ENCODE measurements at regions not wholly inside any gene's neighbourhood (a gene's known extent, or its start where the extent isn't known, plus 50 kb on each side); places are given as distances from the start of the nearest gene placed in this dataset.

DNA sequence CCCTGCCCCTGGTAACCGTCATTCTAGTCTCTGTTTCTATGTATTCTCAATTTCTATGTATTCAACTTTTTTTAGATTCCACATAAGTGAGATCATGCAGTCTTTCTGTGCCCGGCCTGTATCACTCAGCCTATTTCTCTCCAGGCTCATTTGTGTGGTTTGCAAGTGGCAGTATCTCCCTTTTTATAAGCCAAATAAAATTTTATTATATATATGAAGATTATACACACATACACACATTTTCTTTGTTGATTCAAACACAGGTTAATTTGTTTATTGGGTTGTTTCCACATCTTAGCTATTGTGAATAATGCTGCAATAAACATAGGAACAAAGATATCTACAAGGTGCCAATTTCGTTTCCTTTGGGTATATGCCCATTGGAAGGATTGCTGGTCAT, 571.7 kb downstream of the DHX35 start:
- H2AFZ ChIP-seq, result no peak overlapping the region

More for the DNA sequence above, 571.7 kb downstream of the DHX35 start:
- Histone ChIP-seq H3K9me2 (ENCODE audit: insufficient read depth) (no peaks in the 10 kb centered on the region), H3F3A (replicated peaks; ENCODE audit: low read depth) (no peaks in the 10 kb centered on the region), H3K79me2 (replicated peaks; ENCODE audit: insufficient read depth) (no peaks in the 10 kb centered on the region), H3K27me3 (ENCODE audit: insufficient read depth) (no peaks in the 10 kb centered on the region), H3K27ac (ENCODE audit: low read depth) (no peak overlapping the region), H3K4me2 (no peak overlapping the region), H4K20me1 (replicated peaks; ENCODE audit: insufficient read depth) (no peaks in the 10 kb centered on the region), H3K4me3 (no peak overlapping the region), H3K36me3 (ENCODE audit: insufficient read depth) (no peaks in the 10 kb centered on the region), H3K4me1 (ENCODE audit: insufficient read depth) (peaks cover 13% of the 10 kb centered on the region)
- Mint-ChIP-seq H3K27ac (no peak overlapping the region), H3K9me3 (no peaks in the 10 kb centered on the region), H3K4me1 (peaks cover 37% of the 10 kb centered on the region), H3K4me3 (no peak overlapping the region), H3K36me3 (ENCODE audit: low read depth) (no peaks in the 10 kb centered on the region), H3K27me3 (ENCODE audit: insufficient read depth, low read depth, poor library complexity) (no peaks in the 10 kb centered on the region)
- DNase-seq (ENCODE audit: low spot score) (no peak), ATAC-seq (no peak)
- TF ChIP-seq ZNF114 (CRISPR knock-in tag; IDR thresholded peaks at IDR 0.05) (no peak), JUNB (IDR thresholded peaks at IDR 0.05; ENCODE audit: unreplicated experiment) (no peak), EZH2 (IDR thresholded peaks at IDR 0.05; ENCODE audit: low read depth, unreplicated experiment) (no peak), NANOG (IDR thresholded peaks at IDR 0.05; ENCODE audit: borderline replicate concordance) (no peak), POLR2AphosphoS5 (IDR thresholded peaks at IDR 0.05; ENCODE audit: low read depth) (no peak), STAT1 (IDR thresholded peaks at IDR 0.05; ENCODE audit: unreplicated experiment) (no peak), CREB1 (CRISPR knock-in tag; IDR thresholded peaks at IDR 0.05; ENCODE audit: low read depth) (no peak), EZH2phosphoT487 (IDR thresholded peaks at IDR 0.05; ENCODE audit: unreplicated experiment) (no peak)
- TF ChIP-seq, protein P1, sequence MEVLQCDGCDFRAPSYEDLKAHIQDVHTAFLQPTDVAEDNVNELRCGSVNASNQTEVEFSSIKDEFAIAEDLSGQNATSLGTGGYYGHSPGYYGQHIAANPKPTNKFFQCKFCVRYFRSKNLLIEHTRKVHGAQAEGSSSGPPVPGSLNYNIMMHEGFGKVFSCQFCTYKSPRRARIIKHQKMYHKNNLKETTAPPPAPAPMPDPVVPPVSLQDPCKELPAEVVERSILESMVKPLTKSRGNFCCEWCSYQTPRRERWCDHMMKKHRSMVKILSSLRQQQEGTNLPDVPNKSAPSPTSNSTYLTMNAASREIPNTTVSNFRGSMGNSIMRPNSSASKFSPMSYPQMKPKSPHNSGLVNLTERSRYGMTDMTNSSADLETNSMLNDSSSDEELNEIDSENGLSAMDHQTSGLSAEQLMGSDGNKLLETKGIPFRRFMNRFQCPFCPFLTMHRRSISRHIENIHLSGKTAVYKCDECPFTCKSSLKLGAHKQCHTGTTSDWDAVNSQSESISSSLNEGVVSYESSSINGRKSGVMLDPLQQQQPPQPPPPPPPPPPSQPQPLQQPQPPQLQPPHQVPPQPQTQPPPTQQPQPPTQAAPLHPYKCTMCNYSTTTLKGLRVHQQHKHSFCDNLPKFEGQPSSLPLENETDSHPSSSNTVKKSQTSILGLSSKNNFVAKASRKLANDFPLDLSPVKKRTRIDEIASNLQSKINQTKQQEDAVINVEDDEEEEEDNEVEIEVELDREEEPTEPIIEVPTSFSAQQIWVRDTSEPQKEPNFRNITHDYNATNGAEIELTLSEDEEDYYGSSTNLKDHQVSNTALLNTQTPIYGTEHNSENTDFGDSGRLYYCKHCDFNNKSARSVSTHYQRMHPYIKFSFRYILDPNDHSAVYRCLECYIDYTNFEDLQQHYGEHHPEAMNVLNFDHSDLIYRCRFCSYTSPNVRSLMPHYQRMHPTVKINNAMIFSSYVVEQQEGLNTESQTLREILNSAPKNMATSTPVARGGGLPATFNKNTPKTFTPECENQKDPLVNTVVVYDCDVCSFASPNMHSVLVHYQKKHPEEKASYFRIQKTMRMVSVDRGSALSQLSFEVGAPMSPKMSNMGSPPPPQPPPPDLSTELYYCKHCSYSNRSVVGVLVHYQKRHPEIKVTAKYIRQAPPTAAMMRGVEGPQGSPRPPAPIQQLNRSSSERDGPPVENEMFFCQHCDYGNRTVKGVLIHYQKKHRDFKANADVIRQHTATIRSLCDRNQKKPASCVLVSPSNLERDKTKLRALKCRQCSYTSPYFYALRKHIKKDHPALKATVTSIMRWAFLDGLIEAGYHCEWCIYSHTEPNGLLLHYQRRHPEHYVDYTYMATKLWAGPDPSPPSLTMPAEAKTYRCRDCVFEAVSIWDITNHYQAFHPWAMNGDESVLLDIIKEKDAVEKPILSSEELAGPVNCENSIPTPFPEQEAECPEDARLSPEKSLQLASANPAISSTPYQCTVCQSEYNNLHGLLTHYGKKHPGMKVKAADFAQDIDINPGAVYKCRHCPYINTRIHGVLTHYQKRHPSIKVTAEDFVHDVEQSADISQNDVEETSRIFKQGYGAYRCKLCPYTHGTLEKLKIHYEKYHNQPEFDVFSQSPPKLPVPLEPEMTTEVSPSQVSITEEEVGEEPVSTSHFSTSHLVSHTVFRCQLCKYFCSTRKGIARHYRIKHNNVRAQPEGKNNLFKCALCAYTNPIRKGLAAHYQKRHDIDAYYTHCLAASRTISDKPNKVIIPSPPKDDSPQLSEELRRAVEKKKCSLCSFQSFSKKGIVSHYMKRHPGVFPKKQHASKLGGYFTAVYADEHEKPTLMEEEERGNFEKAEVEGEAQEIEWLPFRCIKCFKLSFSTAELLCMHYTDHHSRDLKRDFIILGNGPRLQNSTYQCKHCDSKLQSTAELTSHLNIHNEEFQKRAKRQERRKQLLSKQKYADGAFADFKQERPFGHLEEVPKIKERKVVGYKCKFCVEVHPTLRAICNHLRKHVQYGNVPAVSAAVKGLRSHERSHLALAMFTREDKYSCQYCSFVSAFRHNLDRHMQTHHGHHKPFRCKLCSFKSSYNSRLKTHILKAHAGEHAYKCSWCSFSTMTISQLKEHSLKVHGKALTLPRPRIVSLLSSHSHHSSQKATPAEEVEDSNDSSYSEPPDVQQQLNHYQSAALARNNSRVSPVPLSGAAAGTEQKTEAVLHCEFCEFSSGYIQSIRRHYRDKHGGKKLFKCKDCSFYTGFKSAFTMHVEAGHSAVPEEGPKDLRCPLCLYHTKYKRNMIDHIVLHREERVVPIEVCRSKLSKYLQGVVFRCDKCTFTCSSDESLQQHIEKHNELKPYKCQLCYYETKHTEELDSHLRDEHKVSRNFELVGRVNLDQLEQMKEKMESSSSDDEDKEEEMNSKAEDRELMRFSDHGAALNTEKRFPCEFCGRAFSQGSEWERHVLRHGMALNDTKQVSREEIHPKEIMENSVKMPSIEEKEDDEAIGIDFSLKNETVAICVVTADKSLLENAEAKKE (CRISPR knock-in tag; IDR thresholded peaks at IDR 0.05), result no peak
- TF ChIP-seq, protein P2, sequence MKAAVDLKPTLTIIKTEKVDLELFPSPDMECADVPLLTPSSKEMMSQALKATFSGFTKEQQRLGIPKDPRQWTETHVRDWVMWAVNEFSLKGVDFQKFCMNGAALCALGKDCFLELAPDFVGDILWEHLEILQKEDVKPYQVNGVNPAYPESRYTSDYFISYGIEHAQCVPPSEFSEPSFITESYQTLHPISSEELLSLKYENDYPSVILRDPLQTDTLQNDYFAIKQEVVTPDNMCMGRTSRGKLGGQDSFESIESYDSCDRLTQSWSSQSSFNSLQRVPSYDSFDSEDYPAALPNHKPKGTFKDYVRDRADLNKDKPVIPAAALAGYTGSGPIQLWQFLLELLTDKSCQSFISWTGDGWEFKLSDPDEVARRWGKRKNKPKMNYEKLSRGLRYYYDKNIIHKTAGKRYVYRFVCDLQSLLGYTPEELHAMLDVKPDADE (IDR thresholded peaks at IDR 0.05), result no peak
